Osteoblast (primary cell): ENCODE measurements at regions not wholly inside any gene's neighbourhood (a gene's known extent, or its start where the extent isn't known, plus 50 kb on each side); places are given as distances from the start of the nearest gene placed in this dataset.

Experiments
- DNase-seq: peaks from one replicate; pipeline ENCODE4 v3.0.0; 2011; ENCODE audit warnings: low spot score, mixed read lengths; ENCODE audit not compliant: insufficient read length; ENCODE audit errors: missing footprints
- H2AFZ ChIP-seq: 2 replicates; pipeline ENCODE4 v1.6.0; 2011; ENCODE audit warnings: mild to moderate bottlenecking, low read length
- H3K27ac ChIP-seq: 2 replicates; pipeline ENCODE4 v1.5.1; 2011; ENCODE audit warnings: mild to moderate bottlenecking, low read depth, low read length, moderate library complexity
- H3K27me3 ChIP-seq: 2 replicates; pipeline ENCODE4 v1.6.0; 2012; ENCODE audit warnings: mild to moderate bottlenecking, control low read depth, inconsistent platforms, low read length, moderate library complexity; ENCODE audit not compliant: insufficient read depth
- H3K36me3 ChIP-seq: 2 replicates; pipeline ENCODE4 v1.5.1; 2011; ENCODE audit warnings: mild to moderate bottlenecking, low read length, control low read depth, moderate library complexity; ENCODE audit not compliant: insufficient read depth
- H3K4me1 ChIP-seq: 2 replicates; pipeline ENCODE4 v1.5.1; 2011; ENCODE audit warnings: mild to moderate bottlenecking, low read length, control low read depth, moderate library complexity; ENCODE audit not compliant: insufficient read depth
- H3K4me2 ChIP-seq: 2 replicates; pipeline ENCODE4 v1.6.0; 2011; ENCODE audit warnings: mild to moderate bottlenecking, low read length; ENCODE audit not compliant: insufficient read depth
- H3K4me3 ChIP-seq: fragments of 200-600 bp; sonication (generic); 3 replicates; pipeline ENCODE4 v1.5.1; 2012; ENCODE audit warnings: mild to moderate bottlenecking, low read length, inconsistent platforms; ENCODE audit not compliant: insufficient read depth
- H3K79me2 ChIP-seq: 2 replicates; pipeline ENCODE4 v1.6.0; 2012; ENCODE audit warnings: mild to moderate bottlenecking, low read length, control low read depth, inconsistent platforms; ENCODE audit not compliant: insufficient read depth
- H3K9me3 ChIP-seq: 2 replicates; pipeline ENCODE4 v1.5.1; 2011; ENCODE audit warnings: low read depth, low read length, control low read depth
- H4K20me1 ChIP-seq: 2 replicates; pipeline ENCODE4 v1.6.0; 2012; ENCODE audit warnings: mild to moderate bottlenecking, low read length, control low read depth; ENCODE audit not compliant: insufficient read depth
- TF ChIP-seq, protein P1 (sequence below): IDR thresholded peaks from 2 replicates; pipeline ENCODE4 v1.5.1; 2011; ENCODE audit warnings: mild to moderate bottlenecking, low read depth, low read length, moderate library complexity; ENCODE audit errors: extremely low read depth

GRCh38 chr20:57834306-57835073 is 124.7 kb upstream of the PMEPA1 start:
- H3K79me2 ChIP-seq: no peaks in the 10 kb centered on the region
- no peaks in the 10 kb centered on the region for H3K9me3 ChIP-seq
- H4K20me1 ChIP-seq: no peaks in the 10 kb centered on the region
- peak; percentile 72 for DNase-seq
- H3K4me1 ChIP-seq: no peaks in the 10 kb centered on the region
- no peak overlapping the region for H3K4me3 ChIP-seq
- no peak overlapping the region for H3K27ac ChIP-seq
- no peak overlapping the region for H3K4me2 ChIP-seq
- TF ChIP-seq, protein P1, sequence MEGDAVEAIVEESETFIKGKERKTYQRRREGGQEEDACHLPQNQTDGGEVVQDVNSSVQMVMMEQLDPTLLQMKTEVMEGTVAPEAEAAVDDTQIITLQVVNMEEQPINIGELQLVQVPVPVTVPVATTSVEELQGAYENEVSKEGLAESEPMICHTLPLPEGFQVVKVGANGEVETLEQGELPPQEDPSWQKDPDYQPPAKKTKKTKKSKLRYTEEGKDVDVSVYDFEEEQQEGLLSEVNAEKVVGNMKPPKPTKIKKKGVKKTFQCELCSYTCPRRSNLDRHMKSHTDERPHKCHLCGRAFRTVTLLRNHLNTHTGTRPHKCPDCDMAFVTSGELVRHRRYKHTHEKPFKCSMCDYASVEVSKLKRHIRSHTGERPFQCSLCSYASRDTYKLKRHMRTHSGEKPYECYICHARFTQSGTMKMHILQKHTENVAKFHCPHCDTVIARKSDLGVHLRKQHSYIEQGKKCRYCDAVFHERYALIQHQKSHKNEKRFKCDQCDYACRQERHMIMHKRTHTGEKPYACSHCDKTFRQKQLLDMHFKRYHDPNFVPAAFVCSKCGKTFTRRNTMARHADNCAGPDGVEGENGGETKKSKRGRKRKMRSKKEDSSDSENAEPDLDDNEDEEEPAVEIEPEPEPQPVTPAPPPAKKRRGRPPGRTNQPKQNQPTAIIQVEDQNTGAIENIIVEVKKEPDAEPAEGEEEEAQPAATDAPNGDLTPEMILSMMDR: no peak
- H2AFZ ChIP-seq: no peak overlapping the region
- H3K27me3 ChIP-seq: peaks cover 11% of the 10 kb centered on the region
- no peaks in the 10 kb centered on the region for H3K36me3 ChIP-seq

GRCh38 chr20:57831993-57832585 is 122.3 kb upstream of the PMEPA1 start:
- Histone ChIP-seq H3K27me3 (no peaks in the 10 kb centered on the region), H4K20me1 (no peaks in the 10 kb centered on the region), H3K27ac (no peak overlapping the region), H3K4me3 (no peak overlapping the region), H2AFZ (no peak overlapping the region), H3K4me2 (no peak overlapping the region), H3K4me1 (no peaks in the 10 kb centered on the region), H3K9me3 (no peaks in the 10 kb centered on the region), H3K36me3 (no peaks in the 10 kb centered on the region), H3K79me2 (no peaks in the 10 kb centered on the region)
- TF ChIP-seq, protein P1: no peak
- DNase-seq: peak; percentile 79

DNA sequence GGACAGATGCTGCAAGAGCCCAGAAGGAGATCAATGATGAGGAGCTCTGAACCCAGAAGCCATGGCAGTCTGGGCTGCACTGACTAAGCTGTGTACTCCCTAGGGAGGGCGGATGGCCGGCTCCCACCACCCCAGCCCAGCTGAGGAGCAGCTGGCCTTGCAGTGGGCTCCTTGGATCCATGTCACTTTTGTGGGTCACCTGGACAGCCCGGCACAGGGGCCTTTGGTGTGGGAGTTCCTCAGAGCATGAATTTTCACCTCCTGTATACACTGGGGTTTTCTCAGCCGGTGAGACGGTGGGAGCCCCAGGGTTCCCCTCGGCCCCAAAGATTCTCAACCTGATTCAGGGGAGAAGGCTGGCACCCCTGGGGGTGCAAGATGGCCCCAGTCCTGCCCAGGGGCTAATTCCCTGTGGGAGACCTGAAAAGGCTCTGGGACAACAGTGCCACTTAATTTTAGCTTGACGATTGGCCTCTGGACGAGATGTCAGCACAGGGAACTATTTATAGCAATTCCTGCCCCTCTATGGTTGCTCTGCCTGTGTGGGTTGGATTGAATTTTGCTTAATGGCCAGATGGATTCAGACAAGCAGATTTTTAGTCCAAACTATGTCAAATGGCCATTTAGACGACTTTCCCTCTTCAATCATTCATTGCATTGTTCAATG is 121.6 kb upstream of the PMEPA1 start:
- no peak overlapping the region for H2AFZ ChIP-seq
- no peaks in the 10 kb centered on the region for H3K27me3 ChIP-seq
- H3K9me3 ChIP-seq: no peaks in the 10 kb centered on the region
- DNase-seq: peak; percentile 68
- H3K27ac ChIP-seq: no peak overlapping the region
- no peaks in the 10 kb centered on the region for H3K79me2 ChIP-seq
- H3K4me3 ChIP-seq: no peak overlapping the region
- TF ChIP-seq, protein P1: no peak
- H4K20me1 ChIP-seq: no peaks in the 10 kb centered on the region
- no peaks in the 10 kb centered on the region for H3K36me3 ChIP-seq
- no peak overlapping the region for H3K4me2 ChIP-seq
- no peaks in the 10 kb centered on the region for H3K4me1 ChIP-seq

GRCh38 chr20:57830515-57830895 is 120.7 kb upstream of the PMEPA1 start:
- TF ChIP-seq, protein P1: no peak

More at GRCh38 chr20:57830515-57830895, 120.7 kb upstream of the PMEPA1 start:
- Histone ChIP-seq H3K9me3 (no peaks in the 10 kb centered on the region), H3K27ac (no peak overlapping the region), H3K4me1 (no peaks in the 10 kb centered on the region), H3K27me3 (no peaks in the 10 kb centered on the region), H3K36me3 (no peaks in the 10 kb centered on the region), H3K79me2 (no peaks in the 10 kb centered on the region), H3K4me3 (no peak overlapping the region), H2AFZ (no peak overlapping the region), H4K20me1 (no peaks in the 10 kb centered on the region), H3K4me2 (no peak overlapping the region)
- DNase-seq: no peak
